ENCODE measurements at regions not wholly inside any gene's neighbourhood (a gene's known extent, or its start where the extent isn't known, plus 50 kb on each side); places are given as distances from the start of the nearest gene placed in this dataset.

GRCh38 chr17:71057938-71058337 lies 888.6 kb downstream of the KCNJ2 start:
- intact Hi-C loops (cut with DNase I): no loop called here
- H3K4me1 ChIP-seq: no peaks in the 10 kb centered on the region
- TF ChIP-seq, protein P1, sequence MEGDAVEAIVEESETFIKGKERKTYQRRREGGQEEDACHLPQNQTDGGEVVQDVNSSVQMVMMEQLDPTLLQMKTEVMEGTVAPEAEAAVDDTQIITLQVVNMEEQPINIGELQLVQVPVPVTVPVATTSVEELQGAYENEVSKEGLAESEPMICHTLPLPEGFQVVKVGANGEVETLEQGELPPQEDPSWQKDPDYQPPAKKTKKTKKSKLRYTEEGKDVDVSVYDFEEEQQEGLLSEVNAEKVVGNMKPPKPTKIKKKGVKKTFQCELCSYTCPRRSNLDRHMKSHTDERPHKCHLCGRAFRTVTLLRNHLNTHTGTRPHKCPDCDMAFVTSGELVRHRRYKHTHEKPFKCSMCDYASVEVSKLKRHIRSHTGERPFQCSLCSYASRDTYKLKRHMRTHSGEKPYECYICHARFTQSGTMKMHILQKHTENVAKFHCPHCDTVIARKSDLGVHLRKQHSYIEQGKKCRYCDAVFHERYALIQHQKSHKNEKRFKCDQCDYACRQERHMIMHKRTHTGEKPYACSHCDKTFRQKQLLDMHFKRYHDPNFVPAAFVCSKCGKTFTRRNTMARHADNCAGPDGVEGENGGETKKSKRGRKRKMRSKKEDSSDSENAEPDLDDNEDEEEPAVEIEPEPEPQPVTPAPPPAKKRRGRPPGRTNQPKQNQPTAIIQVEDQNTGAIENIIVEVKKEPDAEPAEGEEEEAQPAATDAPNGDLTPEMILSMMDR (IDR thresholded peaks at IDR 0.05): no peak
- DNase-seq (ENCODE audit: low spot score in 2 of 2): no peak
- H3K9me3 ChIP-seq: no peaks in the 10 kb centered on the region
- H3K27me3 ChIP-seq: no peaks in the 10 kb centered on the region
- no peak overlapping the region for H3K4me3 ChIP-seq
- H3K27ac ChIP-seq: no peak overlapping the region
- no peaks in the 10 kb centered on the region for H3K36me3 ChIP-seq

DNA sequence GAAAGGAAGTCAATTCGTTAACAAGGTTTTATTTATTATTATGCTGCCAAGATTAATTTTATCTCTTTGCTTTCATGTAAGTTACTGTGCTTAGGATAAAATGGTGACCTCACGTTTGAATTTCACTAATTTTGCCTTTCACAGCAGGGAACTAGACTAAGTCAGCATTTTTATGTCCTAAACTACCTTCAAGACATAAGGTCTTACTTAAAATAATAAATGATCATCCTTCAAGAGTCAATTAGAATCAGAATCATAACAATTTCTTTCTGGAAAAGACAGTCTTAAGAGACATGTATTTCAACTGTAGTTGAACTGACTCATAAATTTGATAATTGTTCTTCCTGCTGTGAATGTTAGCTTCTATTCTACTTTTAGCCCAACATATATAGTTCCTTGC lies 893.8 kb downstream of the KCNJ2 start:
- TF ChIP-seq, protein P1 (IDR thresholded peaks at IDR 0.05): no peak
- no peaks in the 10 kb centered on the region for H3K27me3 ChIP-seq
- intact Hi-C loops (cut with DNase I): no loop called here
- no peaks in the 10 kb centered on the region for H3K9me3 ChIP-seq
- no peaks in the 10 kb centered on the region for H3K36me3 ChIP-seq
- no peak overlapping the region for H3K27ac ChIP-seq
- DNase-seq (ENCODE audit: low spot score in 2 of 2): no peak
- no peaks in the 10 kb centered on the region for H3K4me1 ChIP-seq
- H3K4me3 ChIP-seq: no peak overlapping the region

DNA sequence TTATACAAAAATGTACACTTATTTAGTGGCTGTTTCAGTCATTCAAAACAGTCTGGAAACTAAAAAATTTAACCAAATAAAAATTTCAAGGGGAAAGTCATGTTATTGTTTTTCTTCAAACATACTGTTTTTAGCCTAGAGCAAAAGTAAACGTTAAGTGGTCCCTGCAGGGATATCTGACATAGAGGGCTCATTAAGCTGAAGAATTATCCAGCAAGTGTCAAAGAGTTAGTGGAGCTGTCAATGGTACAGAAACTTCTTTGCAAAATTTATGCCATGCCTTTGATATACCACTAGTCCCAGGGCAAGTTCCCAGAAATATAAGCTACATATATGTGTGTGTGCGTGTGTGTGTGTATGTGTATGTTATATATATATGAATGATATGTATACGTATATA lies 894.2 kb downstream of the KCNJ2 start:
- TF ChIP-seq, protein P1 (IDR thresholded peaks at IDR 0.05): no peak
- H3K27ac ChIP-seq: no peak overlapping the region
- no peaks in the 10 kb centered on the region for H3K27me3 ChIP-seq
- H3K36me3 ChIP-seq: no peaks in the 10 kb centered on the region
- H3K9me3 ChIP-seq: no peaks in the 10 kb centered on the region
- H3K4me3 ChIP-seq: no peak overlapping the region
- no peaks in the 10 kb centered on the region for H3K4me1 ChIP-seq
- intact Hi-C loops (cut with DNase I): no loop called here
- DNase-seq (ENCODE audit: low spot score in 2 of 2): no peak

GRCh38 chr17:71067669-71068407 lies 898.5 kb downstream of the KCNJ2 start:
- intact Hi-C loops (cut with DNase I): no loop called here
- H3K27ac ChIP-seq: no peak overlapping the region
- H3K36me3 ChIP-seq: no peaks in the 10 kb centered on the region
- TF ChIP-seq, protein P1 (IDR thresholded peaks at IDR 0.05): no peak
- H3K9me3 ChIP-seq: no peaks in the 10 kb centered on the region
- no peaks in the 10 kb centered on the region for H3K4me1 ChIP-seq
- no peak overlapping the region for H3K4me3 ChIP-seq
- DNase-seq (ENCODE audit: low spot score in 2 of 2): no peak
- H3K27me3 ChIP-seq: no peaks in the 10 kb centered on the region

- Histone ChIP-seq H3K27me3 (no peaks in the 10 kb centered on the region), H3K27ac (no peak overlapping the region), H3K4me3 (no peak overlapping the region), H3K4me1 (no peaks in the 10 kb centered on the region), H3K36me3 (no peaks in the 10 kb centered on the region), H3K9me3 (no peaks in the 10 kb centered on the region)
- DNase-seq (ENCODE audit: low spot score in 2 of 2): no peak
- TF ChIP-seq, protein P1 (IDR thresholded peaks at IDR 0.05): no peak
- intact Hi-C loops (cut with DNase I): no loop called here
Measured at GRCh38 chr17:71068408-71068750, 899.0 kb downstream of the KCNJ2 start.

- Histone ChIP-seq H3K27me3 (no peaks in the 10 kb centered on the region), H3K27ac (no peak overlapping the region), H3K36me3 (no peaks in the 10 kb centered on the region), H3K4me3 (no peak overlapping the region), H3K4me1 (no peaks in the 10 kb centered on the region), H3K9me3 (no peaks in the 10 kb centered on the region)
- intact Hi-C loops (cut with DNase I): no loop called here
- TF ChIP-seq, protein P1 (IDR thresholded peaks at IDR 0.05): no peak
- DNase-seq (ENCODE audit: low spot score in 2 of 2): no peak
Measured at GRCh38 chr17:71071041-71071440, 901.7 kb downstream of the KCNJ2 start.
